SK-N-MC (cell line): ENCODE measurements at regions not wholly inside any gene's neighbourhood (a gene's known extent, or its start where the extent isn't known, plus 50 kb on each side); places are given as distances from the start of the nearest gene placed in this dataset.
A peak's percentile ranks its signal among the peaks of the same experiment; 100 is the strongest.

ENCODE experiments used
- DNase-seq: peaks from one replicate; pipeline ENCODE4 v3.0.0-alpha.2; 2011; ENCODE audit warnings: low read depth, low spot score
- H3K27ac ChIP-seq: fragments of 200-600 bp; sonication (generic); 2 replicates; pipeline ENCODE4 v1.5.1; 2016; ENCODE audit warnings: mixed run types
- H3K36me3 ChIP-seq: fragments of 200-600 bp; sonication (generic); 2 replicates; pipeline ENCODE4 v1.6.1; 2017; ENCODE audit warnings: antibody characterized with exemption, low read length, mixed read lengths; ENCODE audit not compliant: insufficient read depth
- H3K4me3 ChIP-seq: fragments of 200-600 bp; sonication (generic); 2 replicates; pipeline ENCODE4 v1.5.1; 2016
- H3K9ac ChIP-seq: fragments of 200-600 bp; sonication (generic); 2 replicates; pipeline ENCODE4 v1.8.0; 2017; ENCODE audit warnings: mixed run types, mixed read lengths; ENCODE audit not compliant: insufficient read length
- H3K9me3 ChIP-seq: fragments of 200-600 bp; sonication (generic); 2 replicates; pipeline ENCODE4 v1.6.1; 2017; ENCODE audit warnings: low read depth, mild to moderate bottlenecking, antibody characterized with exemption, low read length, moderate library complexity, mixed read lengths
- EZH2 ChIP-seq: fragments of 200-600 bp; sonication (generic); IDR thresholded peaks from one replicate; pipeline ENCODE4 v1.6.1; 2017; ENCODE audit warnings: antibody characterized with exemption
- FOXP2 ChIP-seq: optimal IDR thresholded peaks from 2 replicates; pipeline ENCODE3; 2011; ENCODE audit warnings: mild to moderate bottlenecking, moderate library complexity; ENCODE audit not compliant: insufficient read depth; ENCODE audit errors: extremely low read length, control extremely low read depth
- POLR2AphosphoS5 ChIP-seq: IDR thresholded peaks from 2 replicates; pipeline ENCODE4 v1.6.1; 2012; ENCODE audit warnings: mild to moderate bottlenecking, low read depth, low read length, borderline replicate concordance

- no peak for DNase-seq
- TF ChIP-seq EZH2 = no peak
- TF ChIP-seq POLR2AphosphoS5 = no peak
- TF ChIP-seq FOXP2 = no peak
- H3K9me3 ChIP-seq = no peaks in the 10 kb centered on the region
- no peaks in the 10 kb centered on the region for H3K36me3 ChIP-seq
- no peak overlapping the region for H3K4me3 ChIP-seq
- no peak overlapping the region for H3K9ac ChIP-seq
- H3K27ac ChIP-seq = peak overlapping the region; percentile 67
These were observed 50.2 kb upstream of the SLC35C1 start for GRCh38 chr11:45754741-45755140.

- Histone ChIP-seq H3K27ac (peak overlapping the region; percentile 67), H3K36me3 (no peaks in the 10 kb centered on the region), H3K9ac (no peak overlapping the region), H3K9me3 (no peaks in the 10 kb centered on the region), H3K4me3 (no peak overlapping the region)
- DNase-seq = no peak
- TF ChIP-seq EZH2 = no peak
- no peak for TF ChIP-seq FOXP2
- no peak for TF ChIP-seq POLR2AphosphoS5
These were observed 50.7 kb upstream of the SLC35C1 start for GRCh38 chr11:45754261-45754709.

DNA sequence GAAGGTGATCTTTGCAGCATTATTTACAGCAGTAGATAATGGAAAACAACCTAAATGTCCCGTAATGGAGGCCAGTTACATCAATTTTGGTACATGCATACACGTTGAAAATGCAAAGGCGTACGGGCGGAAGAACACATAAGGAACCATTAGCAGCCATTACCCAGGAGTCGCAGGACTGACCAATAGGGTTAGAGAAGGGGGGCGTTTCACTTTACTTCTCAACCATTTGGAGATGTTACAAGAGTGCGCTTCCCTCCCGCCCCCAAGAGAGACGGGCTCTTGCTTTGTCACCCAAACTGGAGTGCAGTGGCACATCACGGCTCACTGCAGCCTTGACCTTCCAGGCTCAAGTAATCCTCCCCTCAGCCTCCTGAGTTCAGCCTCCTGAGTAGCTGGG is 52.8 kb upstream of the SLC35C1 start:
- no peak for TF ChIP-seq POLR2AphosphoS5
- no peak for TF ChIP-seq FOXP2
- TF ChIP-seq EZH2 = no peak
- Histone ChIP-seq H3K4me3 (no peak overlapping the region), H3K9me3 (no peaks in the 10 kb centered on the region), H3K27ac (no peak overlapping the region), H3K36me3 (no peaks in the 10 kb centered on the region), H3K9ac (no peak overlapping the region)
- no peak for DNase-seq

DNA sequence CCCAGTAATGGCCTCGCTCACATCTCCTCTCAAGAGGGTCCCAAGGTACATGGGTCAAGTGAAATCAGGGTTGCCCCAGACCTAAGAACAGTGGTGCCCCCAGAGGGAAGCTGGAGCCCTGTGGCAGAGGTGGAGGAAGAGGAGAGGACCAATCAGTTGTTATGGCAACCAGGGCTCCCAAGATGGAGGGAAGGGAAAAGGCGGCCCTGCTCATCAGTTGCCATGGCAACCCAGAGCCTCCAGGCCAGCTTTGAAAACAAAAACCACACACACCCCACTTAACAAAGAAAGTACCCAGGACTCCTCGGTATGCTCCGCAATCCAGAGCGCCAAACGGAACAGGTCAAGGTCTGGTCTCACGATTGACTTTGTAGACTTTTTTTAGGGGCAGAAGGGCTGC is 53.5 kb upstream of the SLC35C1 start:
- DNase-seq = no peak

DNA sequence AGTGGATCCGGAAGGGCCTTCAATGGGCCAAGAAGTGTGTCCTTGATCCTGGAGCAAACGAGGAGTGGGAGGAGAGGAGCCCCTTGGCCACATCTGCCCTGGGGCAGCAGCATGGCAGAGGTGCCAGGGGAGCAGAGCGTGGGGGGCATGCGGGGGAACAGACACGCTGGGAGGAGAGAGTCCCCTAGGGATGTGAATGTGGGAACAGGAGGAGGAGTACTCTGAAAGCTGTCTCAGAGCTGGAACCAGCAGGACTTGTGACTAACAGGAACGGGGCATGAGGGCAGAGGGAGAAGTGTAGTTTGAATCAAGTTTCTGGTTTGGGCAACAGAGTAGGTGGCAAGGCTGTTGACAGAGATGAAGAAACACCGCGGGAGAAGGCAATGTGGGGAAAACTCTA is 54.5 kb upstream of the SLC35C1 start:
- TF ChIP-seq EZH2 (no peak), POLR2AphosphoS5 (no peak), FOXP2 (no peak)
- no peaks in the 10 kb centered on the region for H3K9me3 ChIP-seq

More for the DNA sequence above, 53.5 kb upstream of the SLC35C1 start:
- H3K9ac ChIP-seq = no peak overlapping the region
- H3K4me3 ChIP-seq = no peak overlapping the region
- no peak overlapping the region for H3K27ac ChIP-seq
- no peaks in the 10 kb centered on the region for H3K9me3 ChIP-seq
- no peaks in the 10 kb centered on the region for H3K36me3 ChIP-seq
- TF ChIP-seq FOXP2 = no peak
- TF ChIP-seq POLR2AphosphoS5 = no peak

DNA sequence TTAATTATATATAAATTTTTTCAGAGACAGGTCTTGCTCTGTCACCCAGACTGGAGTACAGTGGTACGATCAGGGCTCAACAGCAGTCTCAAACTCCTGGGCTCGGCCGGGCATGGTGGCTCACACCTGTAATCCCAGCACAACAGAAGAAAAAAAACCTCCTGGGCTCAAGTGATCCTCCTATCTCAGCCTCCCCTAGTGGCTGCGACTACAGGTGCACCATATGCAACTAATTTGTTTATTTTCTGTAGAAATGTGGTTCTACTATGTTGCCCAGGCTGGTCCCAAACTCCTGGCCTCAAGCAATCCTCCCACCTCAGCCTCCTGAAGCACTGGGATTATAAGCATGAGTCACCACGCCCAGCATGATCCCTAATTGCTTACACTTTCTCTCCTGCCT is 56.1 kb upstream of the SLC35C1 start:
- Histone ChIP-seq H3K9me3 (no peaks in the 10 kb centered on the region), H3K9ac (no peak overlapping the region), H3K4me3 (no peak overlapping the region), H3K36me3 (no peaks in the 10 kb centered on the region), H3K27ac (no peak overlapping the region)
- DNase-seq = no peak
- TF ChIP-seq POLR2AphosphoS5 (no peak), FOXP2 (no peak), EZH2 (no peak)

More for the DNA sequence above, 54.5 kb upstream of the SLC35C1 start:
- no peak overlapping the region for H3K9ac ChIP-seq
- no peaks in the 10 kb centered on the region for H3K36me3 ChIP-seq
- H3K4me3 ChIP-seq = no peak overlapping the region
- no peak overlapping the region for H3K27ac ChIP-seq
- DNase-seq = no peak

GRCh38 chr11:45745065-45745811 is 59.7 kb upstream of the SLC35C1 start:
- H3K9me3 ChIP-seq = no peaks in the 10 kb centered on the region
- no peak for TF ChIP-seq FOXP2
- no peak for TF ChIP-seq EZH2
- TF ChIP-seq POLR2AphosphoS5 = no peak

DNA sequence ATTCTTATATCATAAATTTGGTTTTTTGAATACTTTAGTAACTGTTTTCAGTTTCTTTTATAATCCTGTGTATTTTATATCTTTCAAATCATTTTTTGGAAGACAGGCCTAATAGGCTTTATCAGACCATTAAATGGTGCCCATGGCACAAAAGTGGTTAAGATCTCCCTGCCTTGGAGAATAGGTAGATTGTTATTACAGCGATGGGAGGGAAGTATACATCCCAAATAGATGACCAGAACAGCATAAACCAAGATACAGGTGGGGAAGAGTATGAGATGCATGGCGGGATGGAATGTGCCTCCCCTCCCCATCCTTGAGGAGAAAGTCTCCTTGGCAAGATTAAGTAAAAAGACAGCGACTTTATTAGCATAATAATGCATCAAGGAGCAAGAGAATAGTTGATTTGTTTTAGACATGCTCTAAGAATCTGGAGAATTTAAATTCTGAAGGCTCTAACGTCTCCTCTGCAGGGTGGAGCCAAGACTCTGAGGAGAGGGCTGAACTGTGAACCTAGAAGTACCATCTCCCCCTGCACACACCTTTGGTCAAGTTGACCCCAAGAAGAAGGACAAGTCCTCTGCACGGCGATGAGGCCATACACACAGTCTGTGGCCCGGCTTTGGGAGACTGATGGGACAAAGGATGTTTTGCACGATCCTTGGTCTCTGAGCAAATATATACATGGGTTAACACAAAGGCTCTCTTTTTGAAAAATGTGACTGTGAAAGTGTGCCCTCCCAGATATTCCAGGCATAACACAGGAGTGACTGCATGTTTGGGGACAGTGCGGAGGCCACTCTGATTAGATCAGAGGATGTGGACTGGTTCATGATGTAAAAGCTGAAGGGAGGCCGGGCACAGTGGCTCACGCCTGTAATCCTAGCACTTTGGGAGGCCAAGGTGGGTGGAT is 61.1 kb upstream of the SLC35C1 start:
- H3K9ac ChIP-seq = no peak overlapping the region
- H3K36me3 ChIP-seq = no peaks in the 10 kb centered on the region
- peak overlapping the region; percentile 92 for H3K27ac ChIP-seq
- no peak for TF ChIP-seq POLR2AphosphoS5
- no peak for TF ChIP-seq EZH2
- TF ChIP-seq FOXP2 = no peak
- DNase-seq = peak; percentile 56
- no peak overlapping the region for H3K4me3 ChIP-seq
- no peaks in the 10 kb centered on the region for H3K9me3 ChIP-seq

More at GRCh38 chr11:45745065-45745811, 59.7 kb upstream of the SLC35C1 start:
- no peak overlapping the region for H3K4me3 ChIP-seq
- no peak for DNase-seq
- H3K27ac ChIP-seq = peak overlapping the region; percentile 92
- H3K9ac ChIP-seq = no peak overlapping the region
- no peaks in the 10 kb centered on the region for H3K36me3 ChIP-seq
